Spleen (tissue), 11 donors: ENCODE measurements at regions not wholly inside any gene's neighbourhood (a gene's known extent, or its start where the extent isn't known, plus 50 kb on each side); places are given as distances from the start of the nearest gene placed in this dataset.

Experiments
- DNase-seq: peaks from one replicate; pipeline ENCODE4 v3.0.0-alpha.2; 2020
- H3K27ac ChIP-seq, 8 donors: fragments of 200-600 bp; sonication (generic) in 7 of 8; 1 replicate in 4 of 8; 2 replicates in 4 of 8; pipeline versions ENCODE4 v1.5.0 to v1.8.0; 2016 to 2021; ENCODE audit warnings: inconsistent platforms in 4 of 8, mild to moderate bottlenecking in 4 of 8, moderate library complexity in 1 of 8
- H3K27me3 ChIP-seq, 7 donors: fragments of 200-600 bp; sonication (generic) in 6 of 7; replicated peaks in 1 of 7; 1 replicate in 4 of 7; 2 replicates in 3 of 7; pipeline versions ENCODE4 v1.5.0 to v1.8.0; 2016 to 2021; ENCODE audit warnings: inconsistent platforms in 3 of 7, mild to moderate bottlenecking in 1 of 7
- H3K36me3 ChIP-seq, 6 donors: fragments of 200-600 bp; sonication (generic) in 5 of 6; 1 replicate in 4 of 6; 2 replicates in 2 of 6; pipeline versions ENCODE4 v1.5.0 to v1.8.0; 2016 to 2021; ENCODE audit warnings: inconsistent platforms in 2 of 6
- H3K4me1 ChIP-seq, 6 donors: fragments of 200-600 bp; sonication (generic) in 5 of 6; 1 replicate in 3 of 6; 2 replicates in 3 of 6; pipeline versions ENCODE4 v1.5.0 to v1.8.0; 2016 to 2021; ENCODE audit warnings: inconsistent platforms in 3 of 6
- H3K4me3 ChIP-seq, 8 donors: fragments of 200-600 bp; sonication (generic) in 7 of 8; 1 replicate in 4 of 8; 2 replicates in 4 of 8; pipeline versions ENCODE4 v1.5.0 to v1.8.0; 2016 to 2021; ENCODE audit warnings: inconsistent platforms in 4 of 8, mild to moderate bottlenecking in 4 of 8, moderate library complexity in 2 of 8
- H3K9me3 ChIP-seq, 8 donors: fragments of 200-600 bp; sonication (generic) in 7 of 8; 1 replicate in 4 of 8; 2 replicates in 4 of 8; pipeline versions ENCODE4 v1.5.0 to v1.8.0; 2016 to 2021; ENCODE audit warnings: inconsistent platforms in 4 of 8
- CTCF ChIP-seq, 11 experiments: fragments of 200-600 bp in 7 of 11; fragments of 450-650 bp in 4 of 11; sonication (generic) in 4 of 11; IDR thresholded peaks in 8 of 11; conservative IDR thresholded peaks in 3 of 11; 1 replicate in 7 of 11; 2 replicates in 4 of 11; pipeline versions ENCODE4 v1.4.0 to v1.8.0; 2016 to 2021; ENCODE audit warnings: antibody characterized with exemption in 11 of 11, inconsistent platforms in 4 of 11, mild to moderate bottlenecking in 1 of 11
- POLR2A ChIP-seq, 3 donors: fragments of 450-650 bp; IDR thresholded peaks; one replicate each; pipeline ENCODE4 v1.5.1; 2017; ENCODE audit warnings: antibody characterized with exemption in 3 of 3, mild to moderate bottlenecking in 1 of 3
- POLR2AphosphoS5 ChIP-seq, 3 donors: sonication (generic); formaldehyde crosslinking; IDR thresholded peaks; one replicate each; pipeline ENCODE4 v1.5.1; 2017; ENCODE audit warnings: antibody characterized with exemption in 3 of 3
- WGBS, 5 donors: extraction: QIAGEN DNeasy Blood & Tissue Kit in 3 of 5; methylation state at CpG; one replicate each; pipeline versions ENCODE4 v1.1.5 to v1.1.7; 2013 to 2018; 5-methylcytosine and 5-hydroxymethylcytosine counted together
- intact Hi-C: fragments of 100-400 bp; cut with DNase I; formaldehyde crosslinking; loops from one replicate; pipeline ENCODE4 v1.15.0; 2023; ENCODE audit warnings: low total_unique reads
- donor health status: healthy with polysubstance abuse.
- donor health status: DM: no; HTN: no; CAD: no; lungs with moderate emphysema.
- donor health status: DM: no; HTN: no; CAD: no.
- donor health status: Bipolar disorder and iron deficiency.
- donor health status: healthy.
- donor health status: DM: no; HTN: no; CAD: no.
- donor health status: DM: yes; HTN: yes; CAD: no.

DNA sequence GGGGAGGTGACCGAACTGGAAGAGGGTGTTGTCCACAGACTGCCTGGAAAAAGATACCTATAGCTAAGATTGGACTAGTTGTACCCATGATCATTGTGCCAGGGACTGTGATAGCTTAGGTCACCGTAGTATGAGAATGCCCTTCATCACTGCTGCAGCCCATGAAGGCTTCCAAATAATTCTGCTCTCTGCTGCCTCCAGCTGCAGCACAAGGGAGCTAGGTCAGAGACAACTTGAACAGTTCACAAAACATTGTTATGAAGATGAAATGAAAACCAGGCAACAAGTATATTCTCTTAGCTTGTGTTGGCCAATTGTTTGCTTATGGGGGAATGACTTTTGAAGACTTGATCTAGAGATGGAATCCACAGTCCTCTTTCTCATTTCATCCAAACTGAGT is 246.7 kb downstream of the MRPL39 start:
- TF ChIP-seq CTCF (IDR thresholded peaks at IDR 0.05 in 8 of 11, conservative IDR thresholded peaks at IDR 0.05 in 3 of 11) (peak in 1 of 11 experiments; percentile 34), POLR2A (IDR thresholded peaks at IDR 0.05) (no peak)
- intact Hi-C loops, result no loop called here
- Histone ChIP-seq H3K4me3 (no peak overlapping the region), H3K4me1 (no peaks in the 10 kb centered on the region), H3K27me3 (no peaks in the 10 kb centered on the region), H3K9me3 (no peaks in the 10 kb centered on the region), H3K27ac (no peak overlapping the region), H3K36me3 (no peaks in the 10 kb centered on the region)
- DNase-seq, result no peak
- WGBS, 5 donors, result 77 to 91% (median 78%) methylated on average over 2 of the region's 2 CpGs

DNA sequence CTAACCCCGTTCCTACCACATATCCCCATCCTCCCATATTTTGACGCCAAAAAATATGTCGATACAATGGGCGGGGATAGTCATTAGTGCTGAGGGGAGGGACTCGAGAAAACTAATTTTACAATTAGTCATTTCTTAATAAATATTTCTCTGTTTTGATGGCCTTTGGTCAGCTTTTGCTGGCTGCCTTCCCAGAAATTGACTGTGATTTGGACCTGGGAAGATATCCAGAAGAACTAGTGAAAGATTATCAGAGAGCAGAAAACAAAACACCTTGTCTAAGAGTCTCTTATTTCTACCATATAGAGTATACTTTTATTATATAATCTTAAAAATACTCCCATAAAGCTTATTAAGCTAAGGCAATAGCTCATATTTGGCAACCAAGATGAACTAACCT is 247.6 kb downstream of the MRPL39 start:
- Histone ChIP-seq H3K27ac (no peak overlapping the region), H3K4me1 (no peaks in the 10 kb centered on the region), H3K36me3 (no peaks in the 10 kb centered on the region), H3K4me3 (no peak overlapping the region), H3K9me3 (no peaks in the 10 kb centered on the region), H3K27me3 (no peaks in the 10 kb centered on the region)
- 93 to 95% (median 95%) methylated on average over 5 of the region's 5 CpGs for WGBS, 5 donors
- no peak for DNase-seq
- intact Hi-C loops, result no loop called here
- no peak for TF ChIP-seq POLR2A (IDR thresholded peaks at IDR 0.05)
- TF ChIP-seq CTCF (IDR thresholded peaks at IDR 0.05 in 8 of 11, conservative IDR thresholded peaks at IDR 0.05 in 3 of 11), result no peak
- TF ChIP-seq POLR2AphosphoS5 (IDR thresholded peaks at IDR 0.05), result no peak

DNA sequence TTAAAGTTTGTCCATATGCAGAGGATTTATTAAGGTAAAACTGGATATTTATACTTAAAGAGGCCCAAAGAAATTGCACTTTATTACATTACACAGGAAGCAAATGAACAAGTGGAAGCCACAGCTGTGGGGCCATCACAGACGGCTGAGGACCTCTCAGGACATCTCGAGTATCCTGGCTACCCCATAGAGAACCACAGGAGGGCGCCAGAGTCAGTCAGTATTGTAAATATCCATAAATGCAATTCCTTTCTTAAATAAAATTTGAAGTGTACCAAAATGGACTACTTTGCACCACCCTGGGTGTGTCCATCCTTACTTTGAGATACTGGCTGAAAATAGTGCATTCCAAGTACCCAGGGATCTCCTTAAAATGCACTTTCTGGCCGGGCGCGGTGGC is 257.2 kb downstream of the MRPL39 start:
- no peaks in the 10 kb centered on the region for H3K4me1 ChIP-seq
- DNase-seq, result no peak
- TF ChIP-seq CTCF (IDR thresholded peaks at IDR 0.05 in 8 of 11, conservative IDR thresholded peaks at IDR 0.05 in 3 of 11) (peak in 1 of 11 experiments; percentile 15), POLR2A (IDR thresholded peaks at IDR 0.05) (no peak)
- H3K27ac ChIP-seq, result no peak overlapping the region
- no peaks in the 10 kb centered on the region for H3K36me3 ChIP-seq
- no peaks in the 10 kb centered on the region for H3K27me3 ChIP-seq
- no peak overlapping the region for H3K4me3 ChIP-seq
- 61 to 66% (median 63%) methylated on average over 6 of the region's 6 CpGs for WGBS, 5 donors
- H3K9me3 ChIP-seq, result peaks cover 0 to 11% (median 6%) of the 10 kb centered on the region in 8 donors
- intact Hi-C loops, result no loop called here

DNA sequence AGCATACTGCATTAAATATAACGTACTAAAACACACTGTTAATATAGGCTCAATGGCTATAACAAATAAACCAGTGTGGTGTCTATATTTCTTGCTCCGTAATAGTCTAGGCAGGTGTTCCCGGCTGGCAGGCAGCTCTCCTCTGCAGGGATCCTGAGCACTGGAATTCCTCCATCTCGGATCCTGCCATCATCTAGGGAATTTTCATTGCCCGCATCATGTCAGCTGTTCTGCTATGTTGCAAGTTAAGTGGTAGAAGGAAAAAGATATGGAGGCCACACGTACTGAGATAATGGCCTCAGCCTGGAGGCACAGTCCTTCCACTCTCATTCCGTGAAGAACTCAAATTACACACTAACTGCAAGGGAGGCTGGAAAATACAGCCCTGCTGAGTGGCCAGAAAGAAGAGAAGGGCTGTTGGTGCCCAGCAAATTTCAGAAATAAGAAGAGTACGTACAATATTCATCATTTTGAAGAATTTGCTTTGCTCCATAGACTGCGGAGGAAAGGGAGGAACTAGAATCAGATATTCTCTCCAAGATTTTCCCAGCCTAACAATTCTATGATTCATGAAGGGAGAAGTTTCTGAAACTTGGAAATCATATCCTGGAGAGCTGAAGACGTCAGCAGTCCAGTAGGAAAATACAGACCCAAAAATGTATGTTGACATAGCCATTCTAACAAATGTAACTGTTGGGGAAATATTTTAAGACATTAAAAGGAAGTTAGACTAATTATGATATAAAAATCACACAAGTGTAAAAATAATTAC is 263.3 kb downstream of the MRPL39 start:
- Histone ChIP-seq H3K4me3 (no peak overlapping the region), H3K36me3 (no peaks in the 10 kb centered on the region), H3K4me1 (no peaks in the 10 kb centered on the region), H3K27me3 (no peaks in the 10 kb centered on the region), H3K27ac (no peak overlapping the region), H3K9me3 (peaks cover 0 to 11% (median 5%) of the 10 kb centered on the region in 8 donors)
- intact Hi-C loops, result no loop called here
- 84 to 89% (median 85%) methylated on average over 10 of the region's 10 CpGs for WGBS, 5 donors
- TF ChIP-seq POLR2A (IDR thresholded peaks at IDR 0.05), result no peak
- TF ChIP-seq POLR2AphosphoS5 (IDR thresholded peaks at IDR 0.05), result no peak
- DNase-seq, result no peak
